ENCODE measurements at regions not wholly inside any gene's neighbourhood (a gene's known extent, or its start where the extent isn't known, plus 50 kb on each side); places are given as distances from the start of the nearest gene placed in this dataset.

- Histone ChIP-seq H3K27ac (ENCODE audit: low read depth, low read length, severe bottlenecking) (no peak overlapping the region), H3K4me3 (ENCODE audit: extremely low read depth, insufficient read depth, low read length, poor library complexity, severe bottlenecking) (no peak overlapping the region), H3K9me3 (ENCODE audit: control insufficient read depth, low read length) (no peaks in the 10 kb centered on the region), H3K4me1 (ENCODE audit: control insufficient read depth, insufficient read depth, low read length, poor library complexity, severe bottlenecking) (peaks cover 6% of the 10 kb centered on the region), H3K36me3 (ENCODE audit: control insufficient read depth, insufficient read depth, low read length) (no peaks in the 10 kb centered on the region)
- 43 to 50% methylated on average over 2 to 3 of the region's 4 CpGs for WGBS, 2 experiments (ENCODE audit: insufficient coverage in 2 of 2)
Observed at GRCh38 chr3:66854601-66855151, 143.4 kb upstream of the KBTBD8 start.

DNA sequence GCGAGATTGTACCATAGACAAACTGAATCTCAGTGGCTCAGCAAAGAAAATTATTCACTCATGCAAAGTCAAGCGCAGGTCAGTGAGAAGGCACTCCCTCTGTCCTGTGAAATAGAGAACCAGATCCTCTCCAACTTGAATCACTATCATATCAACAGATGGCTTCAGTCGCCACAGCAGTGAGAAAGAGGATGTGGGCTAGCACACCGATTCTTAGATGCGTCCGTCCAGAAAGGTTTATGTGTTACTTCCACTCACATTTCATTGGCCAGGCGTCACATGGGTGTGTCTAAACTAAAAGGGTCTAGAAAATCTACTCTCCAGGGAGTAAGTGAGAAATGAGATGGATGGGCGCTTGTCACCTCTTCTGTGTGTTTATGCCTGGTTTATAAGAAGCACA, 141.6 kb upstream of the KBTBD8 start:
- no peak overlapping the region for H3K4me3 ChIP-seq (ENCODE audit: extremely low read depth, insufficient read depth, low read length, poor library complexity, severe bottlenecking)
- no peaks in the 10 kb centered on the region for H3K36me3 ChIP-seq (ENCODE audit: control insufficient read depth, insufficient read depth, low read length)
- no peak overlapping the region for H3K27ac ChIP-seq (ENCODE audit: low read depth, low read length, severe bottlenecking)
- no peaks in the 10 kb centered on the region for H3K9me3 ChIP-seq (ENCODE audit: control insufficient read depth, low read length)
- H3K4me1 ChIP-seq (ENCODE audit: control insufficient read depth, insufficient read depth, low read length, poor library complexity, severe bottlenecking), result peaks cover 6% of the 10 kb centered on the region
- 89 to 100% methylated on average over 3 to 5 of the region's 8 CpGs for WGBS, 2 experiments (ENCODE audit: insufficient coverage in 2 of 2)

DNA sequence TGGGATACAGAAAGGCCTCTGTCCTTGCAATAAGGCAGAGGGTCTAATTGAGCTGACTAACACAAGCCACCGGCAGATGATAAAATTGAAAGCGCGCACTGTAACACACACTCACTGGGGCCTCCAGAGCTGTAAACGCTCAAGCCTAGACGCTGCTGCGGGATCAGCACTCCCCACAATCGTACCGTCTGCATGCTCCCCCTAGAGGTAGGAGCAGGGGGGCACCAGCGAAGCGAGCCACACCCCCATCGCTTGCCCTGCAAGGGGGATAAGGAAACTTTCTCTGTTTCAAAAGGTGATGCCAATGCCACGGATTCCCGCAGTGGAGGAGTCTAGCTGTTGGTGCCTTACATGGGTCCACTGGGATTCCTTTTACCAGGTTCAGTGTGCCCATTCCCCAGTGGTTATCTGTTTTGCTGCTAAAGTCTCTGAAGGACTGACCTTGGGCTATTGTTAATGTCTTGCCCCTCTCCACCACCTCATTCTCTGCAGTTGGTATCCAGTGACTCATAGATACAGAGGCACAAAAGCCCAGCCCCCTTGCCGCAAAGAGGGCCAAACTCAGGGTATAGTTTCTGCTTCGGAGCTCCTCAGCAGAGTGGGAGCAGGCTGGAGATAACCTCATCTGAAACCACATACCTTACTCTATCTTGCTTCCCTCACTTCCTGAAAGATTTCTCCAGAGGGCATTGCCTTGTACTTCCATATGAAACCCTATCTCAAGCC, 139.3 kb upstream of the KBTBD8 start:
- WGBS, 2 experiments (ENCODE audit: insufficient coverage in 2 of 2), result 66 to 73% methylated on average over 10 of the region's 15 CpGs
- Histone ChIP-seq H3K4me1 (ENCODE audit: control insufficient read depth, insufficient read depth, low read length, poor library complexity, severe bottlenecking) (peaks cover 6% of the 10 kb centered on the region), H3K9me3 (ENCODE audit: control insufficient read depth, low read length) (no peaks in the 10 kb centered on the region), H3K27ac (ENCODE audit: low read depth, low read length, severe bottlenecking) (no peak overlapping the region), H3K36me3 (ENCODE audit: control insufficient read depth, insufficient read depth, low read length) (no peaks in the 10 kb centered on the region), H3K4me3 (ENCODE audit: extremely low read depth, insufficient read depth, low read length, poor library complexity, severe bottlenecking) (no peak overlapping the region)

DNA sequence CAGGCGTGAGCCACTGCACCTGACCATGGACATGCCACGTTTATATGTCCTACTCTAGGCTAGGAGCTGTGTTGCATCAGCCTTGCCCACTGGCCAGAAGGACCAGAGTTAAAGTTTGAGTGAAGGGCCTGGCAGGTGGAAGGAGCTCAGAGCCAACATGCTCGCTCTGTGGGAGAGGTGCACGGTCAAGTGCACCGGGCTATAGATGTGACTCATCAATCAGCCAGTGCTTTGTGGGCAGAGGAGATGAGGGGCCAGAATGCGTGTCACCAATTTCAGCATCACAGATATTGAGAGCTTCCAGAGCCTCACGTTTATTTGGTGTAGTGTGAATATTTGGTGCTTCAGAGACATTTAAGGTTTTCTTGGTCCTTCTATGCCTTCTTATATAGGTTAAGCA, 137.3 kb upstream of the KBTBD8 start:
- H3K4me3 ChIP-seq (ENCODE audit: extremely low read depth, insufficient read depth, low read length, poor library complexity, severe bottlenecking), result no peak overlapping the region
- H3K36me3 ChIP-seq (ENCODE audit: control insufficient read depth, insufficient read depth, low read length), result no peaks in the 10 kb centered on the region
- H3K4me1 ChIP-seq (ENCODE audit: control insufficient read depth, insufficient read depth, low read length, poor library complexity, severe bottlenecking), result peaks cover 6% of the 10 kb centered on the region
- H3K27ac ChIP-seq (ENCODE audit: low read depth, low read length, severe bottlenecking), result no peak overlapping the region
- no peaks in the 10 kb centered on the region for H3K9me3 ChIP-seq (ENCODE audit: control insufficient read depth, low read length)
- 89 to 93% methylated on average over 2 to 6 of the region's 7 CpGs for WGBS, 2 experiments (ENCODE audit: insufficient coverage in 2 of 2)

DNA sequence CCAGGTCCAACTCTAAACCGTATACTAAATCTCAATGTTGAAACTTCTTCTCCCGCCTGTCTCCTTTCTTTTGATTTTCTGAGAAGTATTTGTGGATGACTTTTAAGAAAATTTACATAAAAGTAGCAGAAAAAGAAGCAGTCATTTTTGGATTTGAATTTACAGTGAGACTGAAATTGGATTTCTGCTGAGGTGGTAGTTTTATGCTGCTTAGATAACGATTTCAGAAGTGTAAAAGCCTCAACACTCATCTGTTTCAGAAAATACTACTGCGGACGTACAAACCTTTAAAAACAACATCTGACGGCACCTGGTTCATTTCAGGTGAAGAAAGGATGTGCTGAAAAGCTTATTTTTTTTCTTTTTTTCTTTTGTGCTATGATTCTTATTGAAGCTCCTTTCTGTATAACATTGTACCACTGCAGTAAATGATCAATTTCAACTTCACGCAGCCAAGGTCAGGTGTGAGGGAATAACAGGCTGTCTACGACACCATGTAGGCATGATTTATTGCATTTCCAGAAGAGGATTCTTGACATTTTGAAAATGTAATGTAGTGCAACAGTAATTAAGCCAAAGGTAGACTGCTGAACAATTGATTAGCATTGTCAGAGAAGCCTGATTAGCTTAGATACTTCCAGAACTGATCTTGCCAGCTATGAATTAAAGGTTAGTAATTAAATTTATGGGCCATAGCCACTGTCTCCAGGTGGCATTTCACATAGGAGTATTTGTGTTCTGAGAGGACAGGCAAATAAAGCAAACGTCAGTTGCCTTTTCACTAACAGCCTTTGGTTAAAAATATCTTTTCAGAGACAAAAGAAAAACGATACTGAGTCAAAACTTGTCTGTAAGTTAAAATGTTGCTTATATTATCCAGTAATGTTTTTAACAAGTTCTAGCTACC, 134.6 kb upstream of the KBTBD8 start:
- Histone ChIP-seq H3K4me1 (ENCODE audit: control insufficient read depth, insufficient read depth, low read length, poor library complexity, severe bottlenecking) (peaks cover 6% of the 10 kb centered on the region), H3K9me3 (ENCODE audit: control insufficient read depth, low read length) (no peaks in the 10 kb centered on the region), H3K27ac (ENCODE audit: low read depth, low read length, severe bottlenecking) (no peak overlapping the region), H3K36me3 (ENCODE audit: control insufficient read depth, insufficient read depth, low read length) (no peaks in the 10 kb centered on the region), H3K4me3 (ENCODE audit: extremely low read depth, insufficient read depth, low read length, poor library complexity, severe bottlenecking) (no peak overlapping the region)
- WGBS, 2 experiments (ENCODE audit: insufficient coverage in 2 of 2), result 97 to 100% methylated on average over 3 to 6 of the region's 10 CpGs

- Histone ChIP-seq H3K36me3 (ENCODE audit: control insufficient read depth, insufficient read depth, low read length) (no peaks in the 10 kb centered on the region), H3K4me3 (ENCODE audit: extremely low read depth, insufficient read depth, low read length, poor library complexity, severe bottlenecking) (no peak overlapping the region), H3K27ac (ENCODE audit: low read depth, low read length, severe bottlenecking) (no peak overlapping the region), H3K9me3 (ENCODE audit: control insufficient read depth, low read length) (no peaks in the 10 kb centered on the region), H3K4me1 (ENCODE audit: control insufficient read depth, insufficient read depth, low read length, poor library complexity, severe bottlenecking) (no peaks in the 10 kb centered on the region)
- WGBS, 2 experiments (ENCODE audit: insufficient coverage in 2 of 2), result no CpG with 5 or more reads among the region's 2 CpGs
Observed at GRCh38 chr3:66884659-66885058, 113.4 kb upstream of the KBTBD8 start.

DNA sequence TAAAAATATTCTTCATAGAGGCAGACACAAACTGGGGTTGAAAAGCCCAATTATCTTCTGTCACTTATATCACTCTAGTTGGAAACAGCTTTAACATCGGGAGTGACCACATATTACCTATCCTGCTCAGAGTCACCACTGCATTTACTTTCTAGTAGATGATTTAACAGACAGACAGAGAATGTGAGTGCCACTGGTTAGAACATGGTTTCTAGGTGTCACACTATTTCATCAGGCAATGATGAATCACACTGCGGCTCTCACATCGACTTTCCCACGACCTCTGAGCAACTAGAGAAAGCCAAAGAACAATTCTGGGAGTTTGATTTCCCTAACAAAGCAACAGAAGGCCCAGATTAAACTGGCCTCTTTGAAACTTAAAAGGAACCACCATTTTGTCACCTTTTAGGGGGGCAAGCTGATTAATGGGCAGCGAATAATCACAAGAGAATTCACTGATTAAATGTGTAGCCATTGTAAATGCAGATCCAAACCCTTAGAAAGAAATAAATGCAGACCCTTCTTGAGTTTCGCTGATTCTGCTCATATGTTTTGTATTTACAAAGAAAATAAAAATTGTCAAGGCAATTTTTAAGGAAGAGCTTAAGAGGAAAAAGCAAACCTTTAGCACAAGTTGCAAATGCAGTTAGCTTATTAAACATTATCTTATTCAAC, 112.6 kb upstream of the KBTBD8 start:
- H3K4me3 ChIP-seq (ENCODE audit: extremely low read depth, insufficient read depth, low read length, poor library complexity, severe bottlenecking), result no peak overlapping the region
- H3K27ac ChIP-seq (ENCODE audit: low read depth, low read length, severe bottlenecking), result peak overlapping the region; percentile 34
- no peaks in the 10 kb centered on the region for H3K36me3 ChIP-seq (ENCODE audit: control insufficient read depth, insufficient read depth, low read length)
- H3K9me3 ChIP-seq (ENCODE audit: control insufficient read depth, low read length), result no peaks in the 10 kb centered on the region
- 56 to 63% methylated on average over 4 to 5 of the region's 6 CpGs for WGBS, 2 experiments (ENCODE audit: insufficient coverage in 2 of 2)
- no peaks in the 10 kb centered on the region for H3K4me1 ChIP-seq (ENCODE audit: control insufficient read depth, insufficient read depth, low read length, poor library complexity, severe bottlenecking)

GRCh38 chr3:66889750-66890494, 108.2 kb upstream of the KBTBD8 start:
- H3K36me3 ChIP-seq (ENCODE audit: control insufficient read depth, insufficient read depth, low read length), result no peaks in the 10 kb centered on the region
- 83 to 93% methylated on average over 8 to 10 of the region's 11 CpGs for WGBS, 2 experiments (ENCODE audit: insufficient coverage in 2 of 2)
- H3K4me3 ChIP-seq (ENCODE audit: extremely low read depth, insufficient read depth, low read length, poor library complexity, severe bottlenecking), result no peak overlapping the region
- H3K27ac ChIP-seq (ENCODE audit: low read depth, low read length, severe bottlenecking), result no peak overlapping the region
- H3K4me1 ChIP-seq (ENCODE audit: control insufficient read depth, insufficient read depth, low read length, poor library complexity, severe bottlenecking), result no peaks in the 10 kb centered on the region
- H3K9me3 ChIP-seq (ENCODE audit: control insufficient read depth, low read length), result no peaks in the 10 kb centered on the region

GRCh38 chr3:66898155-66898554, 100.0 kb upstream of the KBTBD8 start:
- Histone ChIP-seq H3K9me3 (ENCODE audit: control insufficient read depth, low read length) (peaks cover 8% of the 10 kb centered on the region), H3K4me1 (ENCODE audit: control insufficient read depth, insufficient read depth, low read length, poor library complexity, severe bottlenecking) (no peaks in the 10 kb centered on the region), H3K4me3 (ENCODE audit: extremely low read depth, insufficient read depth, low read length, poor library complexity, severe bottlenecking) (no peak overlapping the region), H3K36me3 (ENCODE audit: control insufficient read depth, insufficient read depth, low read length) (no peaks in the 10 kb centered on the region), H3K27ac (ENCODE audit: low read depth, low read length, severe bottlenecking) (no peak overlapping the region)
- 75 to 83% methylated on average over 2 to 5 of the region's 6 CpGs for WGBS, 2 experiments (ENCODE audit: insufficient coverage in 2 of 2)

DNA sequence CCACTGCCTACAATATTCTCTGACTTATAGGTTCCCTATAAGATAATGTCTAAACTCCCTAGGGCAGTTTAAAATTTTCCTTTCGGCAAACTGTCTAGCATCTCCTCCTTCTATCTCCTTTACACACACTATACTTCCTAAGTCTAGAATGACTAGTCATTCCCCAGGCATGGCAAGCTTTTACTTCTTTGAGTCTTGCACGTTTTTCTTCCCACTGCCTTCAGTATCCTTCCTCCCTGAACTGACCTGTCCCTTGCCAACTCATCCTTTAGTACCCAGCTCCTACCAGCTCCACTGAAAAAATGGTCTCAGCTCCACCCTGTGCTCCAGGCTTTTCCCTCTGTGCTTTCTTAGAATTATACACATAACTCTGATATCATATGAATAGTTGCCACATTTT, 93.8 kb upstream of the KBTBD8 start:
- WGBS, 2 experiments (ENCODE audit: insufficient coverage in 2 of 2), result 67 to 79% methylated on average over 2 of the region's 2 CpGs
- Histone ChIP-seq H3K9me3 (ENCODE audit: control insufficient read depth, low read length) (peaks cover 8% of the 10 kb centered on the region), H3K27ac (ENCODE audit: low read depth, low read length, severe bottlenecking) (no peak overlapping the region)

More for the DNA sequence above, 93.8 kb upstream of the KBTBD8 start:
- Histone ChIP-seq H3K4me1 (ENCODE audit: control insufficient read depth, insufficient read depth, low read length, poor library complexity, severe bottlenecking) (no peaks in the 10 kb centered on the region), H3K4me3 (ENCODE audit: extremely low read depth, insufficient read depth, low read length, poor library complexity, severe bottlenecking) (no peak overlapping the region), H3K36me3 (ENCODE audit: control insufficient read depth, insufficient read depth, low read length) (no peaks in the 10 kb centered on the region)

All from mesodermal cell (in vitro differentiated cells).